HG02870 (cell line): ENCODE measurements at regions not wholly inside any gene's neighbourhood (a gene's known extent, or its start where the extent isn't known, plus 50 kb on each side); places are given as distances from the start of the nearest gene placed in this dataset.

Experiments used
- ATAC-seq: cut with Tn5 transposase; IDR thresholded peaks from one replicate; pipeline ENCODE4 v1.9.1; 2021; ENCODE audit warnings: mild to moderate bottlenecking, moderate library complexity; ENCODE audit not compliant: unreplicated experiment

DNA sequence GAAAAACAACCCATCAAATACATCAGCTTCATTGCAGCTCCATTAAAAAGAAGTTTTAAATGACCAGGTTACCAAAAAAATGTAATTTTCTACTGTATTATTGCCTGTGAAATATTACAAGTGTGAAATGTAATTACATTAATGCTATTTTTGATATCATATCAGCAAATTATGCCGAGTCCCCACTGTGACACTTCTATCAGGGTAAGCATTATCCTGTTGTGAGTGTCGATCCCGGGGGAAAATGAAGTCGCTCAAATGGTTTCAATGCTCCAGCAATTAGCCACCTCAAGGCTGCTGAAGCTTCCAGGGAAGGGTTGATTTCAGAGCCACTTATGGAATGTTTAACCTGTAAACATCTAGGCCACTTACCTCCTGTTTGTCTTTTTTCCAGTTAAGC is 70.4 kb downstream of the RCN1 start:
- no peak for ATAC-seq

DNA sequence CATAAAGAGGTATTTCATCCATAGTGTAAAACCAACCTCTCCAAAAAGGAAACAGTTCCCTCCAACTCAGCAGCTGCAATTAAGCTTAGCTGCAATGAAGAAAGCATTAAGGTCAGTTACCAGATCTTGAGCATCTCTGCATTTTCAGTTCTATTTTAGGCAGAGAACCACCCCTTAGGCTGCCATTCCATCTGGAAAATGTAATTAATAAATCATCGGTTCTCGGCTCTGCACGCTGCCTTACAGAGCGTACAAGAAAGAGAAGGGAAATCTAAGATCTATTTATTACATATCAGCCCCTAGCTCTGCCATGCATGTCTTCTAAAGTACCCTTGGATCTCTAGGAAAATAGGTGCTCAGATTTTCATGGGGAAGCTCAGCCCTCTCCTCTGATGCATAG is 71.5 kb downstream of the RCN1 start:
- ATAC-seq: no peak

DNA sequence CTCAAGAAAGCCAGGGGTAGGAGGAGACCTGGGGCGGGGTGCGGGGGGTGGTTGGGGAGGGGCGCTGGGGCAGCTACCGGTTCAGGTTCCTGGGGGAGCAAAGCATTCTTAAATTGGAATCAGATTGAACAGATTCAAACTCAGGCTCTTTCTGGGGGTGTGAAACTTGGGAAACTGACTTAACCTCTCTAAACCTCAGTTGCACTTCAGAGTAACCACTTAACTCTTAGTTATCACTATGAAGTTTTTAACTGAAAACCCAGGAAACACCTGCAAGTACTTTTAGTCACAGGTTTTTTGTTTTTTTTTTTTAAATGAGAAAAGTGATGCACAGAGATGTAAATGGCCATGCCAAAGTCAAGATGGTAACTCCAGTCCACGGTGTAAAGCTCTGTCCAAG is 72.0 kb downstream of the RCN1 start:
- no peak for ATAC-seq

DNA sequence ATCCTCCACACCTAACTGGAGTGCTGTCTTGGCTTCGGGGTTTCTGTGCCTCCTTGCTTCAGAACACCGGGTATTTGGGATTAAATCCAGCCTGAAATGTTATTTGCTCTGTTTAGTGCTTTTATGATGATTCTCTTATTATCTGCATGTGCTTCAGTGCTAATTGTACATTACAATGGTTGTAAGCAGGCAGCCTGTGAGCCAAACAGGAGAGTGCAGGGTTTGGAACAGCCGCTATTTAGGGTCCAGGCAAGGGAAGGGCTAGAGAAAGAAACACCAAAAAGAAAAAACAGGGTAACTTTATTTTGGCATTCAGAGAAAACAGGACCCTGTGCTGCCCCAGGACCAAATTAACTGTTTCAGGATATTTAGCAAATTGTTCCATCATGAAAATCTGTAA is 72.7 kb downstream of the RCN1 start:
- ATAC-seq: no peak

DNA sequence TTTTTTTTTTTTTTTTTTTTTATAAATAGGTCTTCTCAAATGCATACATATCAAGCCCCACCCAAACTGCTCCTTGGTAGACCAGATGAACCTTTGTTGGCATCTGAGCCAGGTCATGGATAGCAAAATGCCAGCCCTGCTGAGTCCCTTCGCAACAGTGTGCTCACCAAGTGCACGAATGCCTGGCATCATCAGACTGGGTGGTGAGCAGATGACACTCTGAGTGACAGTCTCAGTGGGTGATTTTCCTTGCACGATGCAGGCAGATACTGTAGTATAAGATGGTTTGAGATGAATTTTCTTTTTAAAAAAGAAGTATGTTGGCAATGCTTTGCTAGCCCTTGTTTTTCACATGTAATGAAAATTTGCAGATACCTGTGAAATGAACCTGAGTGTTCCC is 74.0 kb downstream of the RCN1 start:
- no peak for ATAC-seq

DNA sequence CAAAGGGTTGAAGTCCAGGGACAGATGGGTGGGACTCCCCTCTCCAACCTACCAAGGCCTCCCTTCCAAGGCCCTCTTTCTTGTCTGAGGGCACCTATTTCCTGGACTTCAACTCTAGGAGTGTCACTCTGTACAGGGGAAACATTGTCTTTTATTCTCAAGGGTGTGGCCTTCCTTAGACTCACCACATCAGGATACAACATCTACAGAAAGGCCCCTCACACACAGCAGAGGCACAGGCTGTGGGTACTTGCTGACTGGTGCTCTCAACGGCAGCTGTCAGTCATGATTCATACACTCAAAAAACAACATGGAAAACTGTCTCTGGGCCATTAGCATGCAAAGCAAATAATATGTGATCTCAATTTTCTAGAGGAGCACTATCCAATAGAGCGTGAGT is 78.0 kb downstream of the RCN1 start:
- no peak for ATAC-seq

DNA sequence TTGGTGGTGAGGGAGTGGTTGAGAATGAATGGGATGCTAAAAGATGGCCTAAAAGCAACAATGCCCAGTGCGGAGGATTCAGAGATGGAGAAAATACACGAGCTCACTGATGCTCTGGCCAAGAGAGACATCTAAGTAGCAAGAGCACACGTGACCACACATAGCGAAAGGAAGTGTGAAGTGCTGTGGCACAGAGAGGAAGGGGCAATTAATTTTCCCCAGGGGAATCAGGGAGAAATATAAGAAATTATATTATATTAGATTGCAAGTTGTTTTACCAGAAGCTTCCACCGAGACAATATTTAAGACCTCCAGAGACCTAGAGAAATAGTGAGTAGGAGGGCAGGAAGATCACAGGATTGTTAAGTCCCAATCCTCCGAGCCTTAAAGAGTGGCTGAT is 80.6 kb downstream of the RCN1 start:
- ATAC-seq: no peak

DNA sequence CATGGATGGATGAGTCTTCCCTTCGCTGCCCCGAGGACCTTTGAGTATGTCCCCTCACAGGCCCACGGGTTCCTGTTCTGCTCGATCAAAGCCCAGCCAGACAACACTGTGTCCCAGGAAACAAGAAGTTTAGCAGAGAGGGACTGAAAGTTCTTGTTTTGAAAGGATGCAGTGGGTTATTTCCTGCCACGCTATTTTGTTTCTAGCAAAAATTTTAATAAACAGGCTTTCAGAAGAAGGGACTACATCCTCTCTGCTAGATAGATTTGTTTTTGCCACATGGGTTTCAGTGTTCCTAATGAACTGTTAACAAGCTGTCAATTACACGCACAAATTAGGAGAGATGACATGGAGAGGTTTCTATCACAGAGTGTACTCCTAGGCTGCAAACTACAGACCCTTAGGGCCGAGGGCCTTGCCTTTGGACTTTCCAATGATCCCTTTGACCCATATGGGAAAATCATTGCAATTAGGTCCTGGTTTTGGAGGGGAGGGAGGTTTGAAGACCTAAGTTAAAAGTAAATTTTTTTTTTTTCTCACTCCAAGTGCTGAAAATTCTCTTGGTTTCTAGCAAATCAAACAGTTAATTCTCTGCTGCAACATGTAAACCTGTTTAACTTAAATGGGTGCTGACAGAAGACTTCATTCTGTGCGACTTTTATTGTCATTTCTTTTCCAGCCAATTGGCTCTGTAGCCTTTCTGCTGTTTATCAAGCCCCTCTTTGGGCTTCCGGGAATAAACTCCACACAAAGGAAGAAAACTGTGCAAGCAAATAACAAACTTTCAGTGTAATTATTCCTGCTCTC is 81.4 kb downstream of the RCN1 start:
- no peak for ATAC-seq

DNA sequence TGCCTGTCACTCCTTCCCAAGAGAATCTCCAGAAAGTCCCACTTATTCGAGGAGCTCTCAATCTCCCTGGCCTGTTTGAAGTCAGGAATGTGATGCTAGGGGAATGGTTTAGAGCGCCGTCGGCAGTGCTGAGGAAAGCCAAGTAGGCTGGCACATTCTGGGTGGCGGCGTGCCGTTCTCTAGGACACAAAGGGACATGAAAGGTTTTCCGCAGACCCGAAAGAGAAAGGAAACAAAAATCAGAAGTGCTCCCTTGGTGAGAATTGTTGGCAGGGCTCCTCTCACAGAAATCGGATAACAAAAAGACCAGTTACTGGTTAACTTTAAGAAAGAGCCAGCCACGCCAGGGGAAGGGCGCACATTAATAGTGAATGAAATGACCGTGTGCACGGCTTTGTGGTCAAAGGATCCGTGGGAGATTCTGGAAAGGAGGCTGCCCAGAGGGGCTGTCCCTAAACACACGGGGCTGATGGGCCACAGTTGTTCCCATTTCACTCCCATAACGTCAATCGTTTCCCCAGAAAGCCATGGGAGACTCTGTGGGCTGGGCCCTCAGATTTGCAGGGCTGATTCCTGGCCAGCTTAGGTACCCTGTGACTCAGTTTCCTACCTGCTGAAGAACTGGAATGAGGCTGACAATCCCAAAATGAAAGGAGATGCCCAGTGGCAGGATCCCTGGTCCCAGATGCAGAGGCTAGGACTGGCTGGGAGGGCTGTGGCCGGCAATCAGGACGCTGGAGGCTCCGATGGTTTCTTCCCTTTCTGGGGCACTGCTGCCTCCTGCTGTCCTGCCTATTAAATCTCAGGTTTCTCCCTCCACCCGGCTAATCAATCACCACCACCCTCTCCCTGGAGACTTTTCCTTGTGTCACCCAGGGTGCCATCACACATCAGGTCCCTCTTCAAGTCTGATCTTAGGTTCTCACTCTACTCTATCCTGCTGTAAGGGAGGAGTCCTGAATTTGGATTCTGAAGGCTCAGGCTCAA is 82.3 kb downstream of the RCN1 start:
- ATAC-seq: peak; percentile 53

DNA sequence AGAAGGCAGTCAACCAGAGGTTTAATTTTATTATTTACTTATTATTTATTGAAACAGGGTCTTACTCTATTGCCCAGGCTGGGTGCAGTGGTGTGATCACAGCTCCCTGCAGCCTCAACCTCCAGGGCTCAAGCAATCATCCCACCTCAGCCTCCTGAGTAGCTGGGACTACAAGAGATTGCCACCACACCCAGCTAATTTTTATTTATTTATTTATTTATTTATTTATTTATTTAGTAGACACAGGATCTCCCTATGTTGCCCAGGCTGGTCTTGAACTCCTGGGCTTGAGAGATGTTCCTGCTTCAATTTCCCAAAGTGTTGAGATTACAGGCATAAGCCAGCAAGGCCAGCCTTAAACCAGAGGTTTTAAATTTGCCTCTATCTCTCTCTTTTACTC is 83.1 kb downstream of the RCN1 start:
- ATAC-seq: no peak

DNA sequence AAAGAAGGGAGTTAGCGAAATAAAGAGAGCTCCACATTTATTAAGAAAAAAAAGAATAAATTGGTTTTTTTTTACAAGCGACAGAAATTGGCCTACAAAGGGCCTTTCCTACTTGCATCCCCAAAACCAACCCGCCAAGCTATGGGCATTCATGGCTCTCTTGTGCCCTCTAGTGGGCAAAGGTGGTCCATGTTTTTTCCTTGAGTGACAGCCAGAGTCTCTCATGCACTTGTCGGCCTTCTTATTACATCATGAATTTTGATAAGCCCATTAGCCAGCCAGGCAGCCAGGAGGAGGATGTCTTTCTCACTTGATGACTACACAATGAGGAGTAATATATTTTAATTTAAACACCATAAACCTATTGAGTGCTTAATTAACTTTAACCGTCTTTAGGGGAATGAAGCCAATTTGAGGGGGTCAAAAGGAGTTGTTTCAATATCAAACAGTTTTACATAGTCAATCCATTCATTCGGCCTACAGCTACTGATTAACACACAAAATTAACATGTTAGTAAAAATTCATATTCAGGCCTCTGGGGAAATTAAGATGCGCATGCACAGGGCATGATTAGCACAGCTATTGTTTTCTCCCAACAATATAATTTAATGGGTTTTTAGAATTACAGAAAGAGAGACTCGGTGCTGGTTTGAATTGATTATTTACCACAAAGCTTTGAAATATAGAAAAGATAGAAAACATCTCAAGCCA is 85.5 kb downstream of the RCN1 start:
- peak; percentile 62 for ATAC-seq

DNA sequence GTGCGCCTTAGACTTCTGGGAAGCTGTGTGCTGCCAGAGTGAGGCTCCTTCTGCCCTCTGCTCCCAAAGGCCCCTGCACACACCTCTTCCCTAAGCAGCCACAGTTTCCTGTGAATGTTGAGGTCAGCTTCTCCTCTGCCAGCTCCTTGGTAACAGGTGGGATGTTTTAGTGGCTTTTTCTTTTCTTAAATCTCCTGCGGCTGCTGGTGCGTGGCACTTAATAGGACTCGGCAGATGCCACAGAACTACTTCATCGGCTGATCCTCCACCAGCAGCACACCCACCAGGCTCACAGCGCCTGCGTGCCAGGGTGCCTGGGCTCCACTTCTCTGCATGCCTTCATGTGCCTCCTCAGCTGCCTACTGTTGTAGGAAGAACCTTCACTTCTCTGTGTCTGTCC is 87.8 kb downstream of the RCN1 start:
- ATAC-seq: no peak

DNA sequence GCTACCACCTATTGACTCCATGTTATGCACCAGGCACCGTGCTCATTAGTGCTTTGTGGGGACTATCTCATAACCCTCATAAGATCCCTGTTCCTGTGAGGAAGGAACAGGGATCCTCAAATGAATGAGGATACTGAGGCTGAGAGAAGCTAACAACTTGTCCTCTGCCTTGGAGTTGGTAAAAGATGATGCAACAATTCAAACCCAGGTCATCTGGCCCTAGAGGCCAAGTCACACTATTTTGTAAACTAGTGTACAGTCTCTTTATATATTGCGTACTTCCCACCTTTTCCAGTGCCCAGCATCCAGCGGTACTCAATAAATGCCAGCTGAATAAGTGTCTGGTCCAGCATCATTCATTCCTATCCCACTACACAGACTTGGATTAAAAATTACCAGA is 92.6 kb downstream of the RCN1 start:
- no peak for ATAC-seq

DNA sequence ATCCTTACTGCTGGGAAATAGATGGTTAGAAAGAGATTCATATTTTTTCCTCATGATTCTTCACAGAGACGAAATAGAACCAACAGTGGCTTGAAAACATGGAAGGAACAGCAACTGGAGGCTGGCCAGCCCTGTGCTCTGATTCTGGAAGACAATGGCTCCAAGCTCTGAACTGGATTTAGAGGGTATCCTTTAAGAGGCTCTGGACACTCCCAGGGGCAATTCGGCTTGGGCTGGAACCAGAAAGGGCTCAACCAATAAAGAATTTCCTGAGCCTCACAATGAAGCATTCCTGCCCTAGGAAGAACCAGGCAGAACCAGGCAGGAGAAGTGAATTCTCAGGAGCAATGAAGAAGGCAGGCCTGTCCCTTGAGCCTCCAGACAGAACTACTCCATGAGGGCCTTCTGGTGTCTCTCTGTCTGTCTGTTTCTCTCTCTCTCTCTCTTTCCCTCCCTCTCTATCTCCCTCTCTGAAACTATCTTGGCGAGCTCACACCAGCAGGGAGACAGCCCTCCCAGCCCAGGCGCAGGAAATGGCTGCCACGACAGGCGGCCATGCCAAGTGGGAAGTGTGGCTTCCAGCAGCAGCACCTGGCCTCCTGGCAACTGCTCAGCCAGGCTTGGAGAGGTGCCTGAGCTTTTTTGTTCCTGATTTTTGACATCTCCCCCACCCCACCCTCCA is 93.3 kb downstream of the RCN1 start:
- ATAC-seq: peak; percentile 22

DNA sequence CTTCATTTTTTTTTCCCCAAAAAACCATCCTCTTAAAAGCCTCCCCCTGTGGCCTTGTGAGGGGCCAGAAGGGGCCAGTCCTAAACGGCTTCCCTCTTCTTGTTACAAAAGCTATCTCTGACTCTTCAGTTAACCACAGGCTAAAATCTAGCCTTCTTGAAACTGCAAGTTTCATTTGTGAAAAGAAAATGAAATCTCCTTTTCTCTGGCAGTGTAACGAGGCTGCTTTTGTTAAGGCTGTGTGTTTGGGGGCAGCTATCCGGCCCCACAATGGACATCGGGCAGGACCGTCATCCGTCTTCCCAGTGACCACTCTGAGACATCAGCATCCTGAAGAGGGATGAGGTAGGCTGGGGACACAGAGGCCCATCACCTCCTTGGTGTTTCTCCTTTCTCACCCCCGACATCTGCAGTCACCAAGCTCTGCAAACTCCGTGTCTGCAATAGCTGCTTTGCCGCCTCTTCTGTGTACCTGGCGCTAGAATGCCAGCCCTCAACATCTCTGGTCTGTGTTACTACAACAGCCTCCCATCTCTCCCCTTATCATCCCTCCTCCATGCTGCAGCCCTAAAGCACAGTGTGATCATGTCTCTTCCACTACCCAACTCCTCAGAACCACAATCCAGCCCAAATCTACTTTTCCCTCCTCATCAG is 94.0 kb downstream of the RCN1 start:
- peak; percentile 73 for ATAC-seq

DNA sequence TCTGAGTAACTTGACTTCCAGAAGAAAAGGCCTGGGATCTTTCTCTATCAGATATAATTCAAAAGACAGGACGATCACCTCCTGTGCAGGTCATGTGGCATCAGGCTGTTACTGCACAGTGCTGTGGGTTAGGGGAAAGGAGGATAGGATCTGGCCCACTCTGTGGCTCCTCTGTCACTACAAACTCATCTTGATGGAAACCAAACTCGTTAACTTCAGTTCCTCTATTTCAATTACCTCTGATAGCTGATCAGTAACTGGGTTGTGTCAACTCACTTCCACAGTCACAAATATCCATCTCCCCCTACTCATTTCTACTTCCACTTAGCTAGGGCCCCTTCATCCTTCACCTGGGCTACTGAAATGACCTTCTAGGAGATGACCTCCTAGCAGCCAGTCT is 95.2 kb downstream of the RCN1 start:
- peak; percentile 48 for ATAC-seq

DNA sequence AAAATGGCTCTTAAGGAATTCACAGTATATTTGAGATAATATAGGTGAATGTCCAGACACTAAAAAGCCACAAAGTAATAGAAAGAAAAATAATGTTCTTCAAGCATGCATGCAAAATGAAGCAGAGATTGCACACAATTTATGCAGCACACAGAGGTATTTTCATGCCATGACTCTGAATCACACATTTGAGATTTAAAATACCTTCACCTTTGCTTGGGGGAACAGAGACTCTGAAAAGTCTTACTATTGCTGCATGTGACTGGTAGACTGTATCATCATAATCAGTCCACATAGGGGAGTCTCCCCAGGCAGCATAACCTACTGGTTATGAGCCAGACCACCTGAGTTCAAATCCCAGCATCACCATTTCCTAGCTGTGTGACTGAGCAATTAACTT is 96.2 kb downstream of the RCN1 start:
- no peak for ATAC-seq

DNA sequence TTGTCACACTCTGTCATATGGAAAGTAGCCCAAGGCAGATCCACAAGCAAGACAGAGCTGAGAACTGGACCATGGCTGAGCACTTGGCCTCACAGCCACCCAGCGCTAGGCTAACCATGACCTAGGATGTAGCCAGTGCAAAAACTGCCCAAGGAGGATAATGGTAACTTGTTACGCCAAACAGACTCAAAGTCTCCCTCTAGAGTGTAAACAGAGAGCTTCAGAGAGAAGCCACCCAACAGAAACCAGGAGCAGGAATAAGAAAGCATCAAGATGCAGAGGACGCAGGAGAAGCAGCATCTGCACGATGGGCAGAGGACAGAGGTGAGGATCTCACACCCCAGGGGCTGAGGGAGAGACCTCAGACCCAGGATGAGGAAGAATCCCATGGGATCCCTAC is 97.9 kb downstream of the RCN1 start:
- no peak for ATAC-seq

DNA sequence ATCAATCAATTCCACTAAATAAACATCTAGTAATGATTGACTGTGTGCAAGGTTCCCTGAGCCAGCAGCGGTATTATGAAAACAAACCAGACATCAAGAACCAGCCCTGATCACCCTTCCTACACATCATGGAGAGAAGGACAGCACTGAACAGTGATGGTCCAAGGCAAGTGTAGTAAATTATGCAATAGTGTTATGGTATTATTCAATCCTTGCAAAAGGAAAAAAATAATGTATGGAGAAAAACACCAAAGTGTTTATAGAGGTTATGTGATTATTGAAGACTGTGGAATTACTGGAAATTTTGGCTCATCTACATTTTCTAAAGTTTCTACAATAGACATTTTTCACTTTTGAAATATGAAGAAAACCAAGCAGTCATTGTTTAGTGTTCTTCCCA is 105.3 kb downstream of the RCN1 start:
- no peak for ATAC-seq

DNA sequence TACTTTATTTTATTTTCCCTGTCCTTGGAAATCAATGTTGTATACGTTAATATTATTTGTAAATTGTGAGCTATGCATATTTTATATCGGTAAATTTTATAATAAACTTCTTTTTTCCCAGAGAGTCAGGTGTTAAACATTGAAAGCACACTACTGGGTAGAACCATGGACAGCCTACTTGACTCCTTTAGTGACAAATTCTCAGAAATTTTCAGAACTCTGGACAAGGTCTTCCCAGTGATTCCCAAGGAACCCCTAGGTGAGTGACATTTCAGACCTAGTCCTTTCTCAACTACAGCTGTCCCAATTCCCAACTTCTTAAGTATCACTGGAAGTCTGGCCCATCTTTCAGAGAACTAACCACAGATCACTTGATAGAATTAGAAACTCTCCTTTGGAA is 107.2 kb downstream of the RCN1 start:
- no peak for ATAC-seq
